Brain microvascular endothelial cell (primary cell): ENCODE measurements at regions not wholly inside any gene's neighbourhood (a gene's known extent, or its start where the extent isn't known, plus 50 kb on each side); places are given as distances from the start of the nearest gene placed in this dataset.

Experiments used
- DNase-seq: peaks from one replicate; pipeline ENCODE4 v3.0.0-alpha.2; 2020
- H3K27ac ChIP-seq: fragments of 250-450 bp; sonication (Bioruptor Pico); 2 replicates; pipeline ENCODE4 v1.5.1; 2020; ENCODE audit warnings: mild to moderate bottlenecking, moderate library complexity
- H3K27me3 ChIP-seq: fragments of 250-450 bp; sonication (Bioruptor Pico); replicated peaks from 2 replicates; pipeline ENCODE4 v1.5.1; 2020; ENCODE audit warnings: mild to moderate bottlenecking
- H3K36me3 ChIP-seq: fragments of 250-450 bp; sonication (Bioruptor Pico); replicated peaks from 2 replicates; pipeline ENCODE4 v1.5.1; 2020; ENCODE audit warnings: mild to moderate bottlenecking
- H3K4me3 ChIP-seq: 2 replicates; pipeline ENCODE4 v1.5.1; 2011; ENCODE audit warnings: low read depth, mild to moderate bottlenecking, control low read depth, low read length, moderate library complexity
- in situ Hi-C: cut with HindIII; loops from 2 replicates; pipeline ENCODE4 v1.10.0; 2017; ENCODE audit warnings: low sequenced_read_pairs, low pct_ligation_motif_present
- TF ChIP-seq, protein P1 (sequence below): IDR thresholded peaks from 2 replicates; pipeline ENCODE4 v1.5.1; 2011; ENCODE audit warnings: low read depth, mild to moderate bottlenecking, moderate library complexity, low read length, control low read depth, inconsistent platforms; ENCODE audit errors: missing control alignments

GRCh38 chr15:47265686-47266085 is 451.6 kb upstream of the SEMA6D start:
- TF ChIP-seq, protein P1, sequence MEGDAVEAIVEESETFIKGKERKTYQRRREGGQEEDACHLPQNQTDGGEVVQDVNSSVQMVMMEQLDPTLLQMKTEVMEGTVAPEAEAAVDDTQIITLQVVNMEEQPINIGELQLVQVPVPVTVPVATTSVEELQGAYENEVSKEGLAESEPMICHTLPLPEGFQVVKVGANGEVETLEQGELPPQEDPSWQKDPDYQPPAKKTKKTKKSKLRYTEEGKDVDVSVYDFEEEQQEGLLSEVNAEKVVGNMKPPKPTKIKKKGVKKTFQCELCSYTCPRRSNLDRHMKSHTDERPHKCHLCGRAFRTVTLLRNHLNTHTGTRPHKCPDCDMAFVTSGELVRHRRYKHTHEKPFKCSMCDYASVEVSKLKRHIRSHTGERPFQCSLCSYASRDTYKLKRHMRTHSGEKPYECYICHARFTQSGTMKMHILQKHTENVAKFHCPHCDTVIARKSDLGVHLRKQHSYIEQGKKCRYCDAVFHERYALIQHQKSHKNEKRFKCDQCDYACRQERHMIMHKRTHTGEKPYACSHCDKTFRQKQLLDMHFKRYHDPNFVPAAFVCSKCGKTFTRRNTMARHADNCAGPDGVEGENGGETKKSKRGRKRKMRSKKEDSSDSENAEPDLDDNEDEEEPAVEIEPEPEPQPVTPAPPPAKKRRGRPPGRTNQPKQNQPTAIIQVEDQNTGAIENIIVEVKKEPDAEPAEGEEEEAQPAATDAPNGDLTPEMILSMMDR, result no peak
- H3K27me3 ChIP-seq, result no peaks in the 10 kb centered on the region
- in situ Hi-C loops, result no loop called here

GRCh38 chr15:47266566-47266965 is 450.7 kb upstream of the SEMA6D start:
- Histone ChIP-seq H3K27ac (no peak overlapping the region), H3K36me3 (no peaks in the 10 kb centered on the region), H3K27me3 (no peaks in the 10 kb centered on the region), H3K4me3 (no peak overlapping the region)
- DNase-seq, result no peak
- in situ Hi-C loops, result no loop called here
- TF ChIP-seq, protein P1, result no peak

More at GRCh38 chr15:47265686-47266085, 451.6 kb upstream of the SEMA6D start:
- Histone ChIP-seq H3K4me3 (no peak overlapping the region), H3K36me3 (no peaks in the 10 kb centered on the region), H3K27ac (no peak overlapping the region)
- no peak for DNase-seq

- Histone ChIP-seq H3K36me3 (no peaks in the 10 kb centered on the region), H3K27me3 (no peaks in the 10 kb centered on the region), H3K4me3 (no peak overlapping the region), H3K27ac (no peak overlapping the region)
- no peak for DNase-seq
- in situ Hi-C loops, result no loop called here
- TF ChIP-seq, protein P1, result no peak
These were observed 443.4 kb upstream of the SEMA6D start for GRCh38 chr15:47273864-47274263.

- Histone ChIP-seq H3K36me3 (no peaks in the 10 kb centered on the region), H3K4me3 (no peak overlapping the region), H3K27ac (no peak overlapping the region), H3K27me3 (no peaks in the 10 kb centered on the region)
- DNase-seq, result no peak
- TF ChIP-seq, protein P1, result no peak
- in situ Hi-C loops, result no loop called here
These were observed 434.1 kb upstream of the SEMA6D start for GRCh38 chr15:47283246-47283645.

DNA sequence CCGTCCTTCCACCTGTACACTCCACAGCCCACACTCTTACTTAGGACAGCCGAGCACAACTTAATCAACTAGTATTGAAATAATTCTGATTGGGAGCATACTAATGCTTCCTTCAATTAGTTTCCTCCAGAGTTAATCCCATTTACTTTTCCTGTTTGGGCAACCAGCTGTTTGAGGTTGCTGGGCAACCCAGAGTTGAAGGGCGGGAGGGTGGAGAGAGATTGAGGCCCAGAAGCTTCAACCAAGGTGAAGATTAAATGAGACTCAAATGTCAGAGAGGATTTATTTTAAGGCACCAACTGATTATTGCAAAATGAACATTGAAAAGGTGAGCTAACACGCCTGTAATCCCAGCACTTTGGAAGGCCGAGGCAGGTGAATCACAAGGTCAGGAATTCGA is 428.5 kb upstream of the SEMA6D start:
- in situ Hi-C loops, result no loop called here
- DNase-seq, result no peak
- Histone ChIP-seq H3K4me3 (no peak overlapping the region), H3K36me3 (no peaks in the 10 kb centered on the region), H3K27me3 (no peaks in the 10 kb centered on the region), H3K27ac (no peak overlapping the region)
- TF ChIP-seq, protein P1, result no peak

DNA sequence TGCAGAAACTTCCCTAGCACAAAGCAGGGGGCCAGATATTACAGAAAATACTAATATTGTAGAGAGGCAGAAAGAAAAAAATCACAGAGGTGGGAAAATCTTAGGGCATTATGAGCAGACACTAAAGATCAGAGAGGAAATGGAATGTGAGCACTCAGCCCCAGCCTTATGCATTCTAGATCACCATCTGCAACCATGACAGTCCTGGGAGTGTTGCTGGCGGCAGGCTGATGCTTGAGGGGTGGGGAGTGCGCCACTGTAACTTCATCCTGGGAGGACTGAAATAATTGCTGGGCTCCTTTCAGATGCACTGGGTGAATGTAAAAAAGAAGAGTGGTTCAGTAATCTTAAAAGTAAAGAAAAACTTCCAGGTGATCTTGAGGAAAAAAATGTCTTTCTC is 427.6 kb upstream of the SEMA6D start:
- DNase-seq, result no peak
- in situ Hi-C loops, result no loop called here
- Histone ChIP-seq H3K36me3 (no peaks in the 10 kb centered on the region), H3K27me3 (no peaks in the 10 kb centered on the region), H3K27ac (no peak overlapping the region), H3K4me3 (no peak overlapping the region)
- TF ChIP-seq, protein P1, result no peak
